ENCODE measurements at regions not wholly inside any gene's neighbourhood (a gene's known extent, or its start where the extent isn't known, plus 50 kb on each side); places are given as distances from the start of the nearest gene placed in this dataset.

GRCh38 chr10:128465697-128466096 lies 339.5 kb upstream of the MKI67 start:
- H3K79me2 ChIP-seq (ENCODE audit: control insufficient read depth, insufficient read depth, low read length), result no peaks in the 10 kb centered on the region
- no peak overlapping the region for H2AFZ ChIP-seq (ENCODE audit: low read depth, low read length)
- no peak for DNase-seq (ENCODE audit: extremely low read depth in 1 of 4, low spot score in 3 of 4)
- H3K9me1 ChIP-seq (ENCODE audit: control insufficient read depth, insufficient read depth, low read length), result no peaks in the 10 kb centered on the region
- no peaks in the 10 kb centered on the region for H3K36me3 ChIP-seq (ENCODE audit: control insufficient read depth, insufficient read depth, low read length)
- 0 out of 2 replicates have a peak, but pooled peaks cover 2% of the 10 kb centered on the region for H3K9me3 ChIP-seq (replicated peaks; ENCODE audit: control insufficient read depth, insufficient read depth, low read depth, low read length)
- ATAC-seq, result no peak
- 0% methylated on average over 7 of the region's 11 CpGs for WGBS (ENCODE audit: insufficient coverage, low coverage, missing lambda C conversion rate)
- intact Hi-C loops (cut with micrococcal nuclease), result no loop called here
- H3K4me2 ChIP-seq (ENCODE audit: insufficient read depth, low read length), result no peak overlapping the region
- no peaks in the 10 kb centered on the region for H4K20me1 ChIP-seq (replicated peaks; ENCODE audit: control insufficient read depth, insufficient read depth, low read length)
- BruUV-seq (replicated peaks), result no TSS peak
- POLR2A ChIA-PET, result interaction anchor here (0.6 kb wide), 1 partner anchor 371 kb away, joined by 3 read pairs; no protein-coding TSS in a partner anchor
- H3K9ac ChIP-seq (ENCODE audit: insufficient read depth in 1 of 2, low read depth in 2 of 2, low read length in 2 of 2), result no peak overlapping the region
- no peak for FAIRE-seq
- TF ChIP-seq NR2C1 (IDR thresholded peaks at IDR 0.05) (no peak), NR2C1 (tag; IDR thresholded peaks at IDR 0.05) (no peak), ZNF174 (CRISPR knock-in tag; IDR thresholded peaks at IDR 0.05) (no peak), EZH2 (IDR thresholded peaks at IDR 0.05; ENCODE audit: borderline replicate concordance, low read depth, low read length) (no peak)
- CTCF ChIA-PET (ENCODE audit: low intra/inter-chr PET ratio), result no interaction called here
- H3K27me3 ChIP-seq (ENCODE audit: control insufficient read depth in 2 of 2, insufficient read depth in 2 of 2, low read length in 2 of 2), result peaks cover 2 to 65% of the 10 kb centered on the region in 2 experiments; a peak in 4 of 5 replicates
- no peak overlapping the region for H3K27ac ChIP-seq (ENCODE audit: extremely low read depth, low read depth, low read length)
- H3K4me3 ChIP-seq, result no peak overlapping the region
- in situ Hi-C loops (cut with MboI), result no loop called here
- peaks cover 0 to 4% of the 10 kb centered on the region in 2 experiments; a peak in 1 of 5 replicates for H3K4me1 ChIP-seq (replicated peaks in 1 of 2; ENCODE audit: control insufficient read depth in 2 of 2, insufficient read depth in 2 of 2, low read length in 2 of 2)

- CTCF ChIA-PET (ENCODE audit: low intra/inter-chr PET ratio), result no interaction called here
- in situ Hi-C loops (cut with MboI) (no loop called here), intact Hi-C loops (cut with micrococcal nuclease) (no loop called here)
- Histone ChIP-seq H3K27me3 (ENCODE audit: control insufficient read depth in 2 of 2, insufficient read depth in 2 of 2, low read length in 2 of 2) (peaks cover 2 to 67% of the 10 kb centered on the region in 2 experiments; a peak in 4 of 5 replicates), H2AFZ (ENCODE audit: low read depth, low read length) (no peak overlapping the region), H3K36me3 (ENCODE audit: control insufficient read depth, insufficient read depth, low read length) (no peaks in the 10 kb centered on the region), H3K4me2 (ENCODE audit: insufficient read depth, low read length) (no peak overlapping the region), H3K9me1 (ENCODE audit: control insufficient read depth, insufficient read depth, low read length) (peaks cover 4% of the 10 kb centered on the region), H3K9me3 (replicated peaks; ENCODE audit: control insufficient read depth, insufficient read depth, low read depth, low read length) (0 out of 2 replicates have a peak, but pooled peaks cover 2% of the 10 kb centered on the region), H3K27ac (ENCODE audit: extremely low read depth, low read depth, low read length) (no peak overlapping the region), H3K9ac (ENCODE audit: insufficient read depth in 1 of 2, low read depth in 2 of 2, low read length in 2 of 2) (no peak overlapping the region), H3K4me3 (no peak overlapping the region), H3K79me2 (ENCODE audit: control insufficient read depth, insufficient read depth, low read length) (no peaks in the 10 kb centered on the region), H4K20me1 (replicated peaks; ENCODE audit: control insufficient read depth, insufficient read depth, low read length) (no peaks in the 10 kb centered on the region), H3K4me1 (replicated peaks in 1 of 2; ENCODE audit: control insufficient read depth in 2 of 2, insufficient read depth in 2 of 2, low read length in 2 of 2) (peaks cover 0 to 4% of the 10 kb centered on the region in 2 experiments; a peak in 1 of 5 replicates)
- no TSS peak for BruUV-seq (replicated peaks)
- DNase-seq (ENCODE audit: extremely low read depth in 1 of 4, low spot score in 3 of 4), result no peak
- TF ChIP-seq SLC30A9 (CRISPR knock-in tag; IDR thresholded peaks at IDR 0.05) (no peak), ZBTB8A (IDR thresholded peaks at IDR 0.05; ENCODE audit: partially characterized antibody) (no peak), MECOM (CRISPR knock-in tag; IDR thresholded peaks at IDR 0.05) (no peak), YY1 (IDR thresholded peaks at IDR 0.05; ENCODE audit: borderline replicate concordance in 1 of 3, control insufficient read depth in 1 of 3, extremely low read depth in 1 of 3, insufficient read depth in 3 of 3, insufficient read length in 1 of 3, insufficient replicate concordance in 2 of 3, low read depth in 1 of 3, low read length in 2 of 3) (no peak), FUS (optimal IDR thresholded peaks at IDR 0.05; ENCODE audit: low read depth, low read length) (no peak), CBX2 (IDR thresholded peaks at IDR 0.05; ENCODE audit: insufficient read depth, low read length, poor library complexity, severe bottlenecking) (no peak), PYGO2 (tag; IDR thresholded peaks at IDR 0.05) (no peak), ZNF431 (CRISPR knock-in tag; IDR thresholded peaks at IDR 0.05) (no peak), RNF2 (IDR thresholded peaks at IDR 0.05) (no peak)
- TF ChIP-seq, protein P1, sequence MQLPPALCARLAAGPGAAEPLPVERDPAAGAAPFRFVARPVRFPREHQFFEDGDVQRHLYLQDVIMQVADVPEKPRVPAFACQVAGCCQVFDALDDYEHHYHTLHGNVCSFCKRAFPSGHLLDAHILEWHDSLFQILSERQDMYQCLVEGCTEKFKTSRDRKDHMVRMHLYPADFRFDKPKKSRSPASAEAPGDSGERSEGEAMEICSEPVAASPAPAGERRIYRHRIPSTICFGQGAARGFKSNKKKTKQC (CRISPR knock-in tag; IDR thresholded peaks at IDR 0.05), result no peak
- no peak for ATAC-seq
- no peak for FAIRE-seq
- POLR2A ChIA-PET, result interaction anchor here (0.7 kb wide), 1 partner anchor 1673 kb away, joined by 3 read pairs; no protein-coding TSS in a partner anchor
- 7% methylated on average over 5 of the region's 14 CpGs for WGBS (ENCODE audit: insufficient coverage, low coverage, missing lambda C conversion rate)
These were observed 340.7 kb upstream of the MKI67 start for GRCh38 chr10:128466831-128467371.

All from K562 (cell line).